ENCODE measurements at regions not wholly inside any gene's neighbourhood (a gene's known extent, or its start where the extent isn't known, plus 50 kb on each side); places are given as distances from the start of the nearest gene placed in this dataset.
"Not testable (repeated sequence)": the region's sequence is repeated elsewhere in the genome, so short reads cannot be mapped to it uniquely, and the experiment has no call there.

DNA sequence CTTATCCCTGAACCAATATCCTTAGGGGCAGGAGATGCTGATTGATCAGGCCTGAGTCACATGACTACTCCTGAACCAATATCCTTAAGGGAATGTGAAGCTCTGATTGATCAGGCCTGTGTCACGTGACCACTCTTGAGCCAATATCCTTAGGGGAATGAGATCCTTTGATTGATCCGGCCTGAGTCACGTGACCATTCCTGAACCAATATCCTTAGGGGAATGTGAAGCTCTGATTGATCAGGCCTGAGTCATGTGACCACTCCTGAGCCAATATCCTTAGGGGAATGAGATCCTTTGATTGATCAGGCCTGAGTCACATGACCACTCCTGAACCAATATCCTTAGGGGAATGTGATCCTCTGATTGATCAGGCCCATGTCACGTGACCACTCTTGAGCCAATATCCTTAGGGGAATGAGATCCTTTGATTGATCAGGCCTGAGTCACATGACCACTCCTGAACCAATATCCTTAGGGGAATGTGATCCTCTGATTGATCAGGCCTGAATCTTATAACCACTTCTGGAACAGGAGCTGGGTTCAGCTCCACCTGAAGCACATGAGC is 100.6 kb upstream of the TMEM132D start:
- not testable (repeated sequence) for H3K4me3 ChIP-seq (ENCODE audit: low read length); H3K4me1 ChIP-seq (ENCODE audit: control insufficient read depth, insufficient read depth, low read length); H3K27me3 ChIP-seq (ENCODE audit: control insufficient read depth, insufficient read depth, low read length); H3K36me3 ChIP-seq (ENCODE audit: control insufficient read depth, insufficient read depth, low read length); H3K27ac ChIP-seq (ENCODE audit: low read depth, low read length); H3K9ac ChIP-seq (ENCODE audit: low read length)

DNA sequence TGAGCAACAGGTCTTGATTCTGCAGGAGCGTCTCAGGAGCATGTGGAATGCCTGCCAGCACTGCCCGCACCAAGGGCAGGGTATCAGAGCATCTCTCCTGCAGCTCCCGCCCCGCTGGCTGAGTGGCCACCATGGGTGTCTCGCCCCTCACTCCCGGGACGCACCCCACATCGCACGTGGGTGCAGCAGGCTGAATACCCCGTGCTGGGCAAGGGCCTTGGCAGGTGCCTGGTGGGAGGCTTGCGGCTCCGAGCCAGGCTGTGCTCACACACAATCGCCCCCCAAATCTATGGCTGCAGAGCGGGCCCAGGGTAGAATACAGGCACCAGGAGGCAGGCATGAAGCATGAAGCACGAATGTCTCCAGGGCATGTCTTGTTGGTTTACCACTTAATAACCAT is 103.9 kb upstream of the TMEM132D start:
- Histone ChIP-seq H3K4me3 (ENCODE audit: low read length) (no peak overlapping the region), H3K27me3 (ENCODE audit: control insufficient read depth, insufficient read depth, low read length) (no peaks in the 10 kb centered on the region), H3K4me1 (ENCODE audit: control insufficient read depth, insufficient read depth, low read length) (no peaks in the 10 kb centered on the region)

DNA sequence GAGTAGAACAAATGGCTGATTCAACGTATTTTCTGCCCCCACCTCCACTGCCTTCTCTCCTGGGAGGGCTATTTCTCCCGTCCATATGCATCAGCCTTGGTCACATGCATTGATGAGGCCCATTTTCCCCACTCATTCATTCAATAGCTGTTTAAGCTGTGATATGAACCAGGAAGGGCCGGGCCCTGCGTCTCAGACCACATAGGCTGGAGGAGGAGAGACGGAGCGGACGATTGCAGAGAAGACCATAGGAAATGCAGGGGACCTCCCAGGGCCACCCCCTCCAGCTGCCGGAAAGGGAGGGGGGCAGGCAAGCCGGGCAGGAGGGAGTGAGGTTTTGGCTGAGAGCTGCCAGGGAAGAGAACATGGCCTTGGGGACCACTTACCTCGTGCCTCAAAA is 104.4 kb upstream of the TMEM132D start:
- Histone ChIP-seq H3K36me3 (ENCODE audit: control insufficient read depth, insufficient read depth, low read length) (no peaks in the 10 kb centered on the region), H3K27me3 (ENCODE audit: control insufficient read depth, insufficient read depth, low read length) (no peaks in the 10 kb centered on the region), H3K27ac (ENCODE audit: low read depth, low read length) (no peak overlapping the region), H3K9ac (ENCODE audit: low read length) (no peak overlapping the region), H3K4me3 (ENCODE audit: low read length) (no peak overlapping the region), H3K4me1 (ENCODE audit: control insufficient read depth, insufficient read depth, low read length) (no peaks in the 10 kb centered on the region)

More for the DNA sequence above, 103.9 kb upstream of the TMEM132D start:
- H3K27ac ChIP-seq (ENCODE audit: low read depth, low read length), result no peak overlapping the region
- H3K9ac ChIP-seq (ENCODE audit: low read length), result no peak overlapping the region
- no peaks in the 10 kb centered on the region for H3K36me3 ChIP-seq (ENCODE audit: control insufficient read depth, insufficient read depth, low read length)

DNA sequence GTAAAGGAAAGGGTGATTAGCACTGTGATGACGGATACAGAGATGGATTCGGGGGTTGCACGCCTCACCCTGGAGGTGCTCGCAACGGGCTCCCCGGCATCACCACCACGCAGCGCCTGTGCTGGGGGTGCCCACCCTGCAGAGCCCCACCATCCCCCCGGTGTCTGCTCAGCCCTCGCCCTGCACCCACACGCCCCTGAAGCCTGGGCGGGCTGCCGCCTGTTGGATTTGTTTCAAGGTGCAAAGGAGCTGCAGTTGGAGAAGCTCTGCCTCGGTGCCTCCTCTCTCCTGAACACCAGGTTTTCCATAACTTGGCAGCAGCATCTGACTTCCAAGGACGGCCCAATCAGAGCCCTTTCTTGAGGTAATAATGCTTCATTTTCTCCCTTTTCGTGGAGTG is 106.1 kb upstream of the TMEM132D start:
- Histone ChIP-seq H3K4me3 (ENCODE audit: low read length) (no peak overlapping the region), H3K27ac (ENCODE audit: low read depth, low read length) (no peak overlapping the region), H3K36me3 (ENCODE audit: control insufficient read depth, insufficient read depth, low read length) (no peaks in the 10 kb centered on the region), H3K27me3 (ENCODE audit: control insufficient read depth, insufficient read depth, low read length) (no peaks in the 10 kb centered on the region), H3K9ac (ENCODE audit: low read length) (no peak overlapping the region), H3K4me1 (ENCODE audit: control insufficient read depth, insufficient read depth, low read length) (no peaks in the 10 kb centered on the region)

DNA sequence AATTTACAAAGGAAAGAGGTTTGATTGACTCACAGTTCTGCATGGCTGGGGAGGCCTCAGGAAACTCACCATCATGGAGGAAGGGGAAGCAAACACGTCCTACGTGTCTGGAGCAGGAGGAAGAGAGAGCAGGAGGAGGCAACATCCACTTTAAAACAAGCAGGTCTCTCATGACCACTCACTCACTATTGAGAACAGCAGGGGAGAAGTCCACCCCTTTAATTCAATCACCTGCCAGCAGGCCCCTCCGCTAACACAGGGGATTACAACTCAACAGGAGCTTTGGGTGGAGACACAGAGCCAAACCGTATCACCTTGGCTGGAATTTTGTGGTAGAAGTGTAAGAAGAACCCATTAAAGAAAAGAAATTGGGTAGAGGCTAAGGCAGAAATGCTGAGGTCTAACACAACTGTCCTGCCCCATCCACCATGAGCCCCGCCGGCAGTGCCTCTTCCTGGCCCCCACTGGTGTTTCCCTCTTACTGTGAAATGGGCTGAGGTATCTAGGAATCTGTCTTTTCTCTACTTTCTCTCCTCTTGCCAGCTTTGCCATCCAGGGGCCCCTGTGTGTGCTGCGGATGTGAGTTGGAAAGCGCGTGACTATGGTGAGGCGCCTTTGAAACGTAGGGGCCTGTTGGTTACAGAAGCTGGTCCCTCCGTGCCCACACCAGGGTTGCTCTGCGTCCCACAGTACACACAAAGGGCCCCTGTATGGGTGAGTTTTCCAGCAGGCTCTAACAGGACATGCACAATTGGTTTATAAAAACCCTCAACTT is 108.0 kb upstream of the TMEM132D start:
- Histone ChIP-seq H3K27me3 (ENCODE audit: control insufficient read depth, insufficient read depth, low read length) (no peaks in the 10 kb centered on the region), H3K27ac (ENCODE audit: low read depth, low read length) (no peak overlapping the region), H3K4me1 (ENCODE audit: control insufficient read depth, insufficient read depth, low read length) (no peaks in the 10 kb centered on the region), H3K36me3 (ENCODE audit: control insufficient read depth, insufficient read depth, low read length) (no peaks in the 10 kb centered on the region), H3K9ac (ENCODE audit: low read length) (no peak overlapping the region), H3K4me3 (ENCODE audit: low read length) (no peak overlapping the region)

DNA sequence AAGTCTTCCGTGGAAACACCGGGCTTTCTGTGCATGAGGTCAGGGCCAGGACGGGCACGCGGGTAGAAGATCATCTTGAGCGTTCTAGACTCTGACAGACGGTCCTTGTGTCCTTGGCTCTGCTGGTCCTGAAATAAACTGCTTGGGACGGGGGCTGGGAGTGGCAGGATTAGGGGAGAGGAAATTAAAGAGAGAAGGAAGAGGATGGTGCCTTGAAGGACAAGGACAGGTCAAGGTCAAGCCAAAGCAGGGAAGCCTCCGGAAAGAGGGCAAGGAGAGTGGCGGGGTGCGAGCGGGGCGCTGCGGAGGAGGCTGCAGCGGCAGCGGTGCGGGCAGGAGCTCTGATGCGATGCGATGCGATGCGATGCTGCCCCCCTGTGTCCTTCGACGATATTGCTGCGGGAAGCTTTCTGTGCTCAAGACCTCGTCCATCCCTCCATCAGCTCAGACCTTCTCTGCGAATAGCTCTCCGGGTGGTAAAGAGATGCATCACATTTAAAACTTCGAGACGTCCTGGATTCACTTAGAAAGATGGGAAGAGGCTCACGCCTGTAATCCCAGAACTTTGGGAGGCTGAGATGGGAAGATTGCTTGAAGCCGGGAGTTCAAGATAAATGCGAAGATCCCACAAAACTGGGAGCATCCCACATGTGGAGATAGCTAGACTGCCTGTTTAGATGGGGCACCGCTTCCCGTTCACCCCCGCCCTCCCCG is 110.1 kb upstream of the TMEM132D start:
- Histone ChIP-seq H3K4me3 (ENCODE audit: low read length) (no peak overlapping the region), H3K9ac (ENCODE audit: low read length) (no peak overlapping the region), H3K27me3 (ENCODE audit: control insufficient read depth, insufficient read depth, low read length) (no peaks in the 10 kb centered on the region), H3K4me1 (ENCODE audit: control insufficient read depth, insufficient read depth, low read length) (no peaks in the 10 kb centered on the region), H3K36me3 (ENCODE audit: control insufficient read depth, insufficient read depth, low read length) (no peaks in the 10 kb centered on the region), H3K27ac (ENCODE audit: low read depth, low read length) (no peak overlapping the region)

DNA sequence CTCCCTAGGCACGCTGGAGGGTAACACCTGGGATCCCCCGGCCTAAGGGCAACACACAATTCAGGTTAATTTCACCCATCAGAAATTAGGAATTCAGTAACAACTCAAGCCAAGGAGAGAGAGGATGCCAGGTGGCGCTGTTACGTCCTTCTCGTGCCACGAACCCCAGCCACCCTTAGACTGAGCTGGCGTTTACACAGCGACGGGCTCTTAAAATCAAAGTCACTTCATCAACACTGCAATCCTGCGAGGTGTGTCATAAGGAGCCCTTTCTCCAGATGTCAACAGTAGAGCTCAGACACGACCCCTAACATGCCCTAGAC is 110.6 kb upstream of the TMEM132D start:
- Histone ChIP-seq H3K27me3 (ENCODE audit: control insufficient read depth, insufficient read depth, low read length) (no peaks in the 10 kb centered on the region), H3K36me3 (ENCODE audit: control insufficient read depth, insufficient read depth, low read length) (no peaks in the 10 kb centered on the region), H3K9ac (ENCODE audit: low read length) (no peak overlapping the region), H3K27ac (ENCODE audit: low read depth, low read length) (no peak overlapping the region), H3K4me1 (ENCODE audit: control insufficient read depth, insufficient read depth, low read length) (no peaks in the 10 kb centered on the region), H3K4me3 (ENCODE audit: low read length) (no peak overlapping the region)

DNA sequence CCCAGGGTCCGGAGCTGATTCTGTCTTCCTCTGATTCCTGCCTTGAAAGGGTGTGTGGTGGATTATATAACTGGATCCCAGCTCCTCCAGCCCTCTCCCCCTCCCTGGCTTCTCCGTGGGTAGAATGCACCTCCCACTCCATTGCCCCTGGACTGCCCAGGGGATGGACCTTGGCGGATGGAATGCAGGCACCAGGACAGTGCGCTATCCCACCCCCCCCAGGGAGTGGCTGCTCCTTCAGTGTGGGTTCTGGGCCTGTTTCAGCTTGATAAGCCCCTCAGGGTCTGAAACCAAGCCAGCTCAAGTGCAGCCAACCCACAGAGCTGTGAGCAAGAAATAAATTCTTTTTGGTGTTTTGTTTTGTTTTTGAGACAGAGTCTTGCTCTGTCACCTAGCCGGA is 112.4 kb upstream of the TMEM132D start:
- Histone ChIP-seq H3K9ac (ENCODE audit: low read length) (no peak overlapping the region), H3K27me3 (ENCODE audit: control insufficient read depth, insufficient read depth, low read length) (no peaks in the 10 kb centered on the region), H3K27ac (ENCODE audit: low read depth, low read length) (no peak overlapping the region), H3K36me3 (ENCODE audit: control insufficient read depth, insufficient read depth, low read length) (no peaks in the 10 kb centered on the region), H3K4me3 (ENCODE audit: low read length) (no peak overlapping the region), H3K4me1 (ENCODE audit: control insufficient read depth, insufficient read depth, low read length) (no peaks in the 10 kb centered on the region)

DNA sequence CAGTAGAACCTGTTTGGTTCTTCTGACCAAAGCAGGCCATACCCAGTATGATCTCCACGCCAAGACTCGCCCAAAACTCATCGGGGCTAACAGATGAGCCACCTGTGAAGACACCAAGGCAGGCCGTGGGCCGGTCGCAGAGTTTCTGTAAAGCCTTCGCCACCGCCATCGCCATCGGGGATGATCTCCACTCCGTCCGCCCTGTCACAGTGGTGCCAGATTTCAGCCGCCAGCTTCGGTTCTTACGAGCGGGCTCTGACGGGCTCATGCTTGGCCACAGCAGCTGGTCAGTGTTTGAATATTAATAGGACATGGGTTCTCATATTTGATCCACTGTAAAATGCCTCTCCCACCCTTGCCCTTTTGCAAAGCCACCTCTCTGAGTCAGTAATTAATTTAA is 113.2 kb upstream of the TMEM132D start:
- Histone ChIP-seq H3K27me3 (ENCODE audit: control insufficient read depth, insufficient read depth, low read length) (no peaks in the 10 kb centered on the region), H3K4me3 (ENCODE audit: low read length) (no peak overlapping the region), H3K36me3 (ENCODE audit: control insufficient read depth, insufficient read depth, low read length) (no peaks in the 10 kb centered on the region), H3K4me1 (ENCODE audit: control insufficient read depth, insufficient read depth, low read length) (no peaks in the 10 kb centered on the region), H3K9ac (ENCODE audit: low read length) (no peak overlapping the region), H3K27ac (ENCODE audit: low read depth, low read length) (no peak overlapping the region)

DNA sequence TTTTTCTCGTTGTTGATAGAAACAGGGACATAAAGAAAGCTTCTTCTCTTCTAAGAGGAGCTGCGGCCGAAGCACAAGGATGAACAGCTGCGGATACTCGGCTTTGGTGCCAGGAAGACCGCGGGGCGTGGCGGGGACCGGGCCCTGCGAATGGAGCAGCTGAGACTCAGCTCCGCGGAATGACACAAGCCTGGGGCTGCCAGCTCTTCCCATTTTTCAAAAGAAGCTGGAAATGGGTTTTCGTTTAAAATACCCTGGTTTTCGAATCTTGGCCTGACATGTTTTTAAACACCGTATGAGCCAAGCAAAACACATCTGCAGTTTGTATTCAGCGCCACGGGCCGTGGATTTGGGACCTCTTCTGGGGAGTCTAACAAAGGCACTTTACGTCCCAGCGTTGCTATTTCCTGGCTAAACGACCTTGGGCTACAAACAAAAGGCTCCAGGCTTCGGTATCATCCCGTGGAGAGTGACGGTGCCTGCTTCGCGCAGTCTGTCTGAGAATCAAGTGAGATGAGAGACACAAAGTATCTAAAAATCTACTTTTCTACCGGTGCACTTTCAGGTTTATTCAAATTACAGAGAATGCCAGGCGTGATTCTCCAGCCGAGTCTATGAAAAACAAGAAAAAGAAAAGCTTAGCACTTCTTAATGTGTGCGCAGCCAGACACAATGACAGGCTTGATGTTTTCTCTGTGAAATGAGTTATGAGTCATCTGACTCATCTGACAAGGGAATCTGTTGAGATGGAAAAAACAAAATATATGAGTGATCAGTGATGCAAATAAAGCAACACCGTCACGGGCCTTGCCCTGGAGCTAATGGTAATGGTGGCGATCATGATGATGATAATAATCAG is 114.0 kb upstream of the TMEM132D start:
- H3K36me3 ChIP-seq (ENCODE audit: control insufficient read depth, insufficient read depth, low read length), result no peaks in the 10 kb centered on the region
- no peaks in the 10 kb centered on the region for H3K27me3 ChIP-seq (ENCODE audit: control insufficient read depth, insufficient read depth, low read length)
- no peak overlapping the region for H3K27ac ChIP-seq (ENCODE audit: low read depth, low read length)
- H3K9ac ChIP-seq (ENCODE audit: low read length), result no peak overlapping the region
- H3K4me1 ChIP-seq (ENCODE audit: control insufficient read depth, insufficient read depth, low read length), result no peaks in the 10 kb centered on the region
- no peak overlapping the region for H3K4me3 ChIP-seq (ENCODE audit: low read length)

DNA sequence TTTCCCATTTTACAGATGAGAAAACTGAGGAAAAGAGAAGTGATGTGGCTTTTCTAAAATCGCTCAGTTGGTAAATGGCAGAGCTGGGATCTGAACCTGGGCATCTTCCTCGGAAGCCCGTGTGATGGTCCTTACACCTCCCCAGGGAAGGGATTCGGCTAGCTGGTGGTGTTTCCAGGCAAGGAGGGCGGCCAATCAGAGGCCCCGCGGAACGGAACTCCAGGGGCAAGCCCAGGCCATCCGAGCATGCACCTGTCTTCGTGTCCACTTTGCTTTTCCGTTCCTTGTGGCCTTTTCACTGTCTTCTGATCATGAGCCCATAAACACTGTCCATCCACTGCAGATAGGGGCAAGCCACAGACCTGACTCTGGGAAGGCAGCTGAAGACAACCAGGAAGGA is 114.8 kb upstream of the TMEM132D start:
- Histone ChIP-seq H3K27me3 (ENCODE audit: control insufficient read depth, insufficient read depth, low read length) (no peaks in the 10 kb centered on the region), H3K36me3 (ENCODE audit: control insufficient read depth, insufficient read depth, low read length) (no peaks in the 10 kb centered on the region), H3K4me1 (ENCODE audit: control insufficient read depth, insufficient read depth, low read length) (no peaks in the 10 kb centered on the region), H3K9ac (ENCODE audit: low read length) (no peak overlapping the region), H3K27ac (ENCODE audit: low read depth, low read length) (no peak overlapping the region), H3K4me3 (ENCODE audit: low read length) (no peak overlapping the region)

DNA sequence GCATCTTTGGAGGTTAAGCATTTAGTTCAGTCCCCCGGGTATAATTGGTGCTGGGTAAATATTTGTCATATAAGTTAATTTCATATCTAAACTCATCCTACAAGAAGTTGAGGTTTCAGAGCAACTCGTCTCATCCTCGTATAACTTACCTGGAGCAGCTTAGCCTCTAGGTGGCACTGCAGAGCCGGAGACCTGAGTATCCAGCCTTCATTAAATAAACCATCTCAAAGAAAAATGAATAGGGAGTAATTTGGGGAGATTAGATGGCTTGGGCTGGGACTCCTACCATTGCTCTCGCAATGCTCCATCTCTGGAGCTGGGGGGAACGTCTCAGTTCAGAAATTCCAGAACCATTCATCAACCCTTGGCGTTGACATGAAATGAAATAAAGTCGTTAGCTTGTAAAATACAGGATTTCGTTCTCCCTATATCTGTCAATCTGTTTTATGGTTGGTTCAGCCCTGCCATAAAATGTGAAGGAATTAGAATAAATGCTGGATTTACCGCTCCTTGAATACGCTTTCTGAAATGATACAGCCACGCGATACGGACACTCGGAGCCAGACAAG is 122.9 kb upstream of the TMEM132D start:
- Histone ChIP-seq H3K9ac (ENCODE audit: low read length) (no peak overlapping the region), H3K27me3 (ENCODE audit: control insufficient read depth, insufficient read depth, low read length) (no peaks in the 10 kb centered on the region), H3K4me1 (ENCODE audit: control insufficient read depth, insufficient read depth, low read length) (no peaks in the 10 kb centered on the region), H3K27ac (ENCODE audit: low read depth, low read length) (no peak overlapping the region), H3K4me3 (ENCODE audit: low read length) (no peak overlapping the region), H3K36me3 (ENCODE audit: control insufficient read depth, insufficient read depth, low read length) (no peaks in the 10 kb centered on the region)
